Loucy (cell line): ENCODE measurements at regions not wholly inside any gene's neighbourhood (a gene's known extent, or its start where the extent isn't known, plus 50 kb on each side); places are given as distances from the start of the nearest gene placed in this dataset.

Source experiments
- H2AFZ ChIP-seq: fragments of 200-600 bp; sonication (generic); 2 replicates; pipeline ENCODE4 v1.6.0; 2016; ENCODE audit warnings: antibody characterized with exemption, mild to moderate bottlenecking, low read length, moderate library complexity
- H3F3A ChIP-seq: fragments of 200-600 bp; 2 replicates; pipeline ENCODE4 v1.6.0; 2016; ENCODE audit warnings: antibody characterized with exemption, low read depth, mild to moderate bottlenecking
- H3K27me3 ChIP-seq: fragments of 200-600 bp; sonication (generic); 2 replicates; pipeline ENCODE4 v1.6.1; 2014; ENCODE audit warnings: low read length, mild to moderate bottlenecking; ENCODE audit not compliant: insufficient read depth, poor library complexity, severe bottlenecking
- H3K36me3 ChIP-seq: fragments of 200-600 bp; sonication (generic); 2 replicates; pipeline ENCODE4 v1.6.1; 2016; ENCODE audit warnings: low read length; ENCODE audit not compliant: insufficient read depth
- H3K4me1 ChIP-seq: fragments of 200-600 bp; sonication (generic); 2 replicates; pipeline ENCODE4 v1.5.1; 2014; ENCODE audit warnings: low read length, mild to moderate bottlenecking; ENCODE audit not compliant: insufficient read depth, poor library complexity, severe bottlenecking
- H3K4me2 ChIP-seq: fragments of 200-600 bp; sonication (generic); 2 replicates; pipeline ENCODE4 v1.6.0; 2014; ENCODE audit warnings: antibody characterized with exemption, low read length, low read depth, mild to moderate bottlenecking; ENCODE audit not compliant: poor library complexity, severe bottlenecking
- H3K4me3 ChIP-seq: fragments of 200-600 bp; sonication (generic); 2 replicates; pipeline ENCODE4 v1.5.1; 2014; ENCODE audit warnings: low read length, mild to moderate bottlenecking, mixed read lengths; ENCODE audit not compliant: poor library complexity, severe bottlenecking
- H3K79me2 ChIP-seq: fragments of 200-600 bp; sonication (generic); 2 replicates; pipeline ENCODE4 v1.6.1; 2014; ENCODE audit warnings: low read length; ENCODE audit not compliant: insufficient read depth
- H3K9ac ChIP-seq: fragments of 200-600 bp; sonication (generic); 2 replicates; pipeline ENCODE4 v1.6.0; 2014; ENCODE audit warnings: mild to moderate bottlenecking, low read depth, low read length, moderate library complexity; ENCODE audit not compliant: poor library complexity, severe bottlenecking
- H3K9me2 ChIP-seq: fragments of 200-600 bp; sonication (generic); replicated peaks from 2 replicates; pipeline ENCODE4 v1.6.1; 2016; ENCODE audit warnings: low read depth, low read length, mixed read lengths
- H3K9me3 ChIP-seq: fragments of 200-600 bp; sonication (generic); 2 replicates; pipeline ENCODE4 v1.6.1; 2014; ENCODE audit warnings: mild to moderate bottlenecking, antibody characterized with exemption, low read length, low read depth; ENCODE audit not compliant: insufficient read depth
- H4K20me1 ChIP-seq: fragments of 200-600 bp; sonication (generic); 2 replicates; pipeline ENCODE4 v1.6.0; 2014; ENCODE audit warnings: antibody characterized with exemption, low read length, mild to moderate bottlenecking; ENCODE audit not compliant: insufficient read depth, poor library complexity, severe bottlenecking
- CTCF ChIP-seq: fragments of 200-600 bp; sonication (generic); conservative IDR thresholded peaks from 2 replicates; pipeline ENCODE4 v1.5.1; 2014; ENCODE audit warnings: mild to moderate bottlenecking, antibody characterized with exemption, low read length
- EZH2phosphoT487 ChIP-seq: fragments of 200-600 bp; IDR thresholded peaks from 2 replicates; pipeline ENCODE4 v1.6.1; 2018; ENCODE audit warnings: antibody characterized with exemption, mild to moderate bottlenecking, moderate library complexity, borderline replicate concordance

- H3K9ac ChIP-seq, result no peak overlapping the region
- no peak overlapping the region for H3K4me3 ChIP-seq
- H3K9me3 ChIP-seq, result no peaks in the 10 kb centered on the region
- no peaks in the 10 kb centered on the region for H3K79me2 ChIP-seq
- no peak for TF ChIP-seq CTCF
- TF ChIP-seq EZH2phosphoT487, result no peak
- H3K9me2 ChIP-seq, result no peaks in the 10 kb centered on the region
- H2AFZ ChIP-seq, result no peak overlapping the region
- no peaks in the 10 kb centered on the region for H4K20me1 ChIP-seq
- H3K36me3 ChIP-seq, result no peaks in the 10 kb centered on the region
- H3F3A ChIP-seq, result no peaks in the 10 kb centered on the region
- no peaks in the 10 kb centered on the region for H3K4me1 ChIP-seq
- peaks cover 4% of the 10 kb centered on the region for H3K27me3 ChIP-seq
- no peak overlapping the region for H3K4me2 ChIP-seq
These were observed 448.4 kb downstream of the COG6 start for GRCh38 chr13:40103864-40104263.

GRCh38 chr13:40105231-40105630, 449.8 kb downstream of the COG6 start:
- Histone ChIP-seq H3K9ac (no peak overlapping the region), H3K27me3 (peaks cover 4% of the 10 kb centered on the region), H3K36me3 (no peaks in the 10 kb centered on the region), H3F3A (no peaks in the 10 kb centered on the region), H4K20me1 (no peaks in the 10 kb centered on the region), H3K79me2 (no peaks in the 10 kb centered on the region), H3K9me2 (no peaks in the 10 kb centered on the region), H3K4me2 (no peak overlapping the region), H2AFZ (no peak overlapping the region), H3K4me3 (no peak overlapping the region), H3K4me1 (no peaks in the 10 kb centered on the region), H3K9me3 (no peaks in the 10 kb centered on the region)
- TF ChIP-seq EZH2phosphoT487 (no peak), CTCF (no peak)

GRCh38 chr13:40109351-40109844, 453.9 kb downstream of the COG6 start:
- TF ChIP-seq CTCF, result no peak
- no peak for TF ChIP-seq EZH2phosphoT487
- no peaks in the 10 kb centered on the region for H3K36me3 ChIP-seq
- H3K4me2 ChIP-seq, result no peak overlapping the region
- no peaks in the 10 kb centered on the region for H3K9me2 ChIP-seq
- H3K27me3 ChIP-seq, result peaks cover 4% of the 10 kb centered on the region
- no peaks in the 10 kb centered on the region for H3K79me2 ChIP-seq
- no peak overlapping the region for H3K4me3 ChIP-seq
- H3F3A ChIP-seq, result no peaks in the 10 kb centered on the region
- no peak overlapping the region for H3K9ac ChIP-seq
- H2AFZ ChIP-seq, result no peak overlapping the region
- no peaks in the 10 kb centered on the region for H3K4me1 ChIP-seq
- no peaks in the 10 kb centered on the region for H3K9me3 ChIP-seq
- no peaks in the 10 kb centered on the region for H4K20me1 ChIP-seq
